ENCODE measurements at regions not wholly inside any gene's neighbourhood (a gene's known extent, or its start where the extent isn't known, plus 50 kb on each side); places are given as distances from the start of the nearest gene placed in this dataset.
A peak's percentile ranks its signal among the peaks of the same experiment; 100 is the strongest.
"Not testable (repeated sequence)": the region's sequence is repeated elsewhere in the genome, so short reads cannot be mapped to it uniquely, and the experiment has no call there.

GRCh38 chr14:47921133-47921532 lies 245.7 kb upstream of the MDGA2 start:
- no peak for DNase-seq (ENCODE audit: low spot score)
- ChIA-PET CTCF (no interaction called here), POLR2A (ENCODE audit: low non-redundant PET) (interaction anchor here (0.5 kb wide), 1 partner anchor 1642 kb away, joined by 5 read pairs; no protein-coding TSS in a partner anchor)
- no peak for TF ChIP-seq CTCF (conservative IDR thresholded peaks at IDR 0.05; ENCODE audit: low read depth)
- H3K27ac ChIP-seq: no peak overlapping the region

GRCh38 chr14:47919997-47920396 lies 244.6 kb upstream of the MDGA2 start:
- no peak for DNase-seq (ENCODE audit: low spot score)
- POLR2A ChIA-PET (ENCODE audit: low non-redundant PET): no interaction called here
- no peak for TF ChIP-seq CTCF (conservative IDR thresholded peaks at IDR 0.05; ENCODE audit: low read depth)
- CTCF ChIA-PET: no interaction called here
- no peak overlapping the region for H3K27ac ChIP-seq

GRCh38 chr14:47919334-47919846 lies 244.0 kb upstream of the MDGA2 start:
- ChIA-PET CTCF (no interaction called here), POLR2A (ENCODE audit: low non-redundant PET) (no interaction called here)
- DNase-seq (ENCODE audit: low spot score): no peak
- no peak for TF ChIP-seq CTCF (conservative IDR thresholded peaks at IDR 0.05; ENCODE audit: low read depth)
- no peak overlapping the region for H3K27ac ChIP-seq

GRCh38 chr14:47917344-47917954 lies 242.0 kb upstream of the MDGA2 start:
- H3K27ac ChIP-seq: no peak overlapping the region
- ChIA-PET CTCF (interaction anchor here (0.6 to 1.2 kb wide), 6 partner anchors 9 to 933 kb away, joined by 3 to 5 read pairs (median 3); no protein-coding TSS in a partner anchor), POLR2A (ENCODE audit: low non-redundant PET) (no interaction called here)
- peak; percentile 58 for TF ChIP-seq CTCF (conservative IDR thresholded peaks at IDR 0.05; ENCODE audit: low read depth)
- peak; percentile 3 for DNase-seq (ENCODE audit: low spot score)

- POLR2A ChIA-PET (ENCODE audit: low non-redundant PET); H3K27ac ChIP-seq; CTCF ChIA-PET; DNase-seq (ENCODE audit: low spot score): not testable (repeated sequence)
Observed at GRCh38 chr14:47901141-47901540, 225.7 kb upstream of the MDGA2 start.

GRCh38 chr14:47899685-47900084 lies 224.3 kb upstream of the MDGA2 start:
- no peak for DNase-seq (ENCODE audit: low spot score)
- CTCF ChIA-PET: interaction anchor here (0.6 kb wide), 1 partner anchor 9 kb away, joined by 3 read pairs; no protein-coding TSS in a partner anchor
- H3K27ac ChIP-seq: no peak overlapping the region
- TF ChIP-seq CTCF (conservative IDR thresholded peaks at IDR 0.05; ENCODE audit: low read depth): no peak
- POLR2A ChIA-PET (ENCODE audit: low non-redundant PET): no interaction called here

- no peak overlapping the region for H3K27ac ChIP-seq
- DNase-seq (ENCODE audit: low spot score): no peak
- ChIA-PET POLR2A (ENCODE audit: low non-redundant PET) (no interaction called here), CTCF (interaction anchor here (0.5 kb wide), 1 partner anchor 868 kb away, joined by 3 read pairs; no protein-coding TSS in a partner anchor)
- no peak for TF ChIP-seq CTCF (conservative IDR thresholded peaks at IDR 0.05; ENCODE audit: low read depth)
Observed at GRCh38 chr14:47874350-47874749, 198.9 kb upstream of the MDGA2 start.
